Non-pigmented ciliary epithelial cell (primary cell): ENCODE measurements at regions not wholly inside any gene's neighbourhood (a gene's known extent, or its start where the extent isn't known, plus 50 kb on each side); places are given as distances from the start of the nearest gene placed in this dataset.
"Not testable (repeated sequence)": the region's sequence is repeated elsewhere in the genome, so short reads cannot be mapped to it uniquely, and the experiment has no call there.

Experiments used
- DNase-seq: peaks from one replicate; pipeline ENCODE4 v3.0.0-alpha.2; 2010; ENCODE audit warnings: low read depth

- DNase-seq = not testable (repeated sequence)
Observed at GRCh38 chr1:224029286-224030025, 84.5 kb upstream of the FBXO28 start.

DNA sequence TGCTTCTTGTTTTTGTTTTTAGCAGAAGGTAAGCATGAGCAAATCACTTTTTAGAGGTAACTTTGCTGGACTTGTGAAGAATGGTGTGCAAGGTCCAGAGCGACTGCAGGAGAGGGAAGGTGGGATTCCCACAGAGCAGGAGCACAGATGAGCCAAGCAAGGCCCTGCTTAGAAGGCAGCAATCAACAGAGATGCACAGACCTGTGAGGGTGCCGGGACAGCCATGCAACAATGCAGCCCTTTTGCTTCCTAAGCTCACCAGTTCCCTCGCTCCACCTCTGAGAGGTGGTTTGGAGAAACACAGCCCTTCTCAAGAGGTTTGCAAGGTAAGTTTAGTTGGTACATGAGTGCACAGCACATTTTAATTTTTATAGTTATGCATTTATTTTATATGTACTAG, 85.1 kb upstream of the FBXO28 start:
- DNase-seq = not testable (repeated sequence)

DNA sequence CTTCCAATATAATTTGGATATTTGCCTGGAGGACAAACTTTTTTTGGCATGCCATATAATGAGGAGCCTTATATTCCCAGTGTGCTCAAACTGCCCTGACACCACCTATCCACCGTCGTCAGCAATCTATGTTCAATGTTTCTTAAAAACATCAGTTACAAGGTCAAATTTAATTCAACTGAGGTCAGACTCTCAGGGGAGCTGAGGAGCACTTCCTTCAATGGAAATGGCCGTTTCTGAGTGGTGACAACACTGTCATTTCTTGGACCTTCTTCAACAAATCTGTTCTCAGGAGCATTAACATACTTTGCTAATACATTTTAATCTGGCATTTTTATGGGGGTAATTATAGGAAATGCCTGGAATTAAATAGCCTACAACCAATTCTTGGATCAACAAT, 90.8 kb upstream of the FBXO28 start:
- not testable (repeated sequence) for DNase-seq

DNA sequence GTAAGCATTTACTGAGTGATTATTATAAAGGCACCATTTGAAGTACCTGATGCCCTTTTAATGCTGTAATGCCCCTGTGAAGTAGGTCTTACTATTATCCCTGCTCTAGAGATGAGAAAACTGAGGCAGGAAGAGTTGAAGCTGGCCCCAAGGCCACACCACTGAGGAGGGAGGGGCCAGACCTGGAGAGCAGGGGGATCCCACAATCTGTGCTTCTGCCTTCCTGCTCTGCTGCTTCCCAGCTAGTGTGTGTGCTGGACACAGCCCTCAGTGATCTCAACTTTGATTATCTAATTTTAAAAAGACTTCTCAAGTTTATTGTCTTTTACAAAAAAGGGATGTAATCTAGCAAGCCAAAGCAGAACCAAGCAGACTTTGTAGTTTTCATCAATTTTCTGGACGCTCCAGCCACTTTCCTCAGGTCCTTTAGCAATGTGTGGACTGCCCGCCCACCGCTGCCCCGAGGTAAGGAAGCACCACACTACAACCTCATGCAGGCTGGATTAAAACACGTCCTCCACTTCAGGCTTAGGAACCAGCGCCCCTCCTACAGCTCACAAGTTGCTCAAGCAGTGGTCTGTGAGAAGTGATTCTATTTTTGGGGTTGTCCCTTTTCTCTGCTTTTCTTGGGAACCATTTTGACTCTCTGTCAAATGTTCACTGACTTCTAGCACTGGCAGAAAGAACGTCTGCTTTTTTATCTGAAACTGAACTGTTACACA, 91.5 kb upstream of the FBXO28 start:
- not testable (repeated sequence) for DNase-seq

GRCh38 chr1:224019866-224020265, 94.0 kb upstream of the FBXO28 start:
- not testable (repeated sequence) for DNase-seq

DNA sequence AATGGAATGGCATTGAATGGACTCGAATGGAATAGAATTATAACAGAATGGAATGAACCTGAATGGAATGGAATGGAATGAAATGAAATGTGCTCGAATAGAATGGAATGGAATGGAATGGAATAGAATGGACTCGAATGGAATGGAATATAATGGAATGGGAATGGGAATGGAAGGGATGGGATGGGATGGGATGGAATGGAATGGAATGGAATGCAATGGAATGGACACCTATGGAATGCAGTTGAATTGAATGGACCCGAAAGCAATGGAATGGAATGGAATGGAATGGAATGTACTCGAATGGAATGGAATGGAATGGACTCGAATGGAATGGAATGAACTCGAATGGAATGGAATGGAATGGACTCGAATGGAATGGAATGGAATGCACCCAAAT, 98.1 kb upstream of the FBXO28 start:
- not testable (repeated sequence) for DNase-seq

- DNase-seq = no peak
Observed at GRCh38 chr1:224014330-224014649, 99.6 kb upstream of the FBXO28 start.

GRCh38 chr1:224013626-224014329, 100.1 kb upstream of the FBXO28 start:
- not testable (repeated sequence) for DNase-seq

DNA sequence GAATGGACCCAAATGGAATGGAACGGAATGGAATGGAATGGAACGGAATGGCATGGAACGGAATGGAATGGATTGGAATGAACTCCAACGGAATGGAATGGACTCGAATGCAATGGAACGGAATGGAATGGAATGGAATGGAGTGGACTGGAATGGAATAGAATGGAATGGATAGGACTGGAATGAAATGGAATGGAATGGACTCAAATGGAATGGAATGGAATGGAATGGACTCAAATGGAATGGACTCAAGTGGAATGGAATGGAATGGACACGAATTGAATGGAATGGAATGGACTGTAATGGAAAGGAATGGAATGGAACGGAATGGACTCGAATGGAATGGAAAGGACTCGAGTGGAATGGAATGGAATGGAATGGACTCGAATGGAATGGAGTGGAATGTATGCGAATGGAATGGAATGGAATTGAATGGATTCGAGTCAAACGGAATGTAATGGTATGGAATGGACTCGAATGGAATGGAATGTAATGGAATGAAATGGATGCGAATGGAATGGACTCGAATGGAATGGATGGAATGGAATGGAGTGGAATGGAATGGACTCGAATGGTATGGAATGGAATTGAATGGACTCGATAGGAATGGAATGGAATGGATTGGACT, 101.0 kb upstream of the FBXO28 start:
- not testable (repeated sequence) for DNase-seq

GRCh38 chr1:224012162-224012561, 101.7 kb upstream of the FBXO28 start:
- not testable (repeated sequence) for DNase-seq

GRCh38 chr1:224011751-224012150, 102.2 kb upstream of the FBXO28 start:
- not testable (repeated sequence) for DNase-seq

GRCh38 chr1:224011153-224011552, 102.8 kb upstream of the FBXO28 start:
- not testable (repeated sequence) for DNase-seq

DNA sequence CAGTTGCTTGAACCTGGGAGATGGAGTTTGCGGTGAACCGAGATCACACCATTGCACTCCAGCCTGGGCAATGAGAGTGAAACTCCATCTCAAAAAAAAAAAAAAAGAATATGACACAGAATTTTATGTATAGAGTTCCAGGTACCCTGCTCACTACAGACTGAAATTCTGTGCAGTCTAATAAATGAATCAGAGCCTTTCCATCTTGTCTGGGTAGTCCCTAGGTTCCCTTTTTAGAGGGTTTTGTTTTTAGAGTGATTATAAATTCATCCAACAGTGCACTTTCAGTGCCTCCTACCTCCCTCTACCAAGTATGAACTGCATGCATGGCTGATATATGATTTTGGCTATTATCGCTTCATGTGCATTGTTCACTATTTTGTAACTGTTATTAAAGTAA, 107.9 kb upstream of the FBXO28 start:
- DNase-seq = not testable (repeated sequence)

DNA sequence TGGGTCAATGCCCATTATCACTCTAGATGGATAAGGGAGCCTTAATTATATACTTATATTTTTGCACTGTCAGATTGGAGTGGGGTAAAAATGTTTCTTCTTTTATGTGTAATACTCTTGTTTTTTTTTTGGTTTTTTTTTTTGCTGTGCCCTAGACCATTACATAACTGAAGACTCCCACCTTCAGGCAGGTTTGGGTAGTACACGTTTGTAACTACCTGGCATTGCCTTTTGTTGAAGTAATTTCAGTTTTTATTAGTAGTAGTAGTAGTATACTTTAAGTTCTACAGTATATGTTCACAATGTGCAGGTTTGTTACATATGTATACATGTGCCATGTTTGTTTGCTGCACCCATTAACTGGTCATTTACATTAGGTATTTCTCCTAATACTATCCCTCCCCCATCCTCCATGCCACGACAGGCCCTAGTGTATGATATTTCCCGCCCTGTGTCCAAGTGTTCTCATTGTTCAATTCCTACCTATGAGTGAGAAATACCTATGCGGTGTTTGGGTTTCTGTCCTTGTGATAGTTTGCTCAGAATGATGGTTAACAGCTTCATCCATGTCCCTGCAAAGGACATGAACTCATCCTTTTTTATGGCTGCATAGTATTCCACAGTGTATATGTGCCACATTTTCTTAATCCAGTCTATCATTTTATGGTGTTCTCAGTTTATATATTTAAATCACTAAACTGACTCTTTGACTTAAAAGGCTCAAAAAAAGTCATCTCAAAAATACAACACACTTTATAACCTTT, 109.2 kb upstream of the FBXO28 start:
- not testable (repeated sequence) for DNase-seq

GRCh38 chr1:224003896-224004295, 110.0 kb upstream of the FBXO28 start:
- not testable (repeated sequence) for DNase-seq

DNA sequence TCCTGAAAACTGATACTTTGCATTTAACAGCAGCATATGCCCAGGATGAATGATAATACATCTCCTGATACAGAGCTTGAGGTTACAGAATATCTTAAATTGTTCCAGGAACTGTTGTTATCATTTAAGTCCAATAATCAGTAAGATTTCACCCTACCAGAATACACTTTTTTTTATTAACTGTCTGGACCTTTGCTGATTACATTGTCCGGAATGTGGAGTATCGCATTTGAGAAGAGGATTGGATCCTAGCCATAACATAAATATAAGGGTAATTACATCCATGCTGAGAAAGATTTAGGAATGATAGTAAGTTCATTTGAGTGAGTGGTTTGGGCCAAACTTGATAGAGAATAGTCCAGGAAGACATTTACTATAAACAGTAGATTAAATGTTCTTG, 112.2 kb upstream of the FBXO28 start:
- DNase-seq = not testable (repeated sequence)

DNA sequence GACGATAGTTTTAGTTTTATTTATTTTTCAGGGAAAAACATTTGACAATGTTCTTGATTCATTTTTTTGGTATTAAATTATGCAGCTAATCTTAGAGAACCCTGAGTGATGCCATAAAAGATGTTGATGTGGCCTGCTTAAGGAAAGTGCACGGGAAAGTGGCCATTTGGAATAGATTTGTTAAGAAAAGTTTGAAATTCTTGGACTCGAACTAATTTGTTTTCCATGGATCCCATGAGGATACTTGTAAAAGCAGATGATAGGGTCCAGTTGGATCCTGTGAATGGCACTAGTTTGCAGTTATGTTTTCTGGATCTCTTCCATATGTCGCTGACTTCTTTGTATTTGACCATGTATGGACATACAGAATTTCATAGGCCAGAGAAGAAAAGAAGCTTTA, 114.2 kb upstream of the FBXO28 start:
- DNase-seq = not testable (repeated sequence)

- DNase-seq = not testable (repeated sequence)
Observed at GRCh38 chr1:223998676-223999455, 115.0 kb upstream of the FBXO28 start.

- DNase-seq = not testable (repeated sequence)
Observed at GRCh38 chr1:223996376-223996775, 117.5 kb upstream of the FBXO28 start.

DNA sequence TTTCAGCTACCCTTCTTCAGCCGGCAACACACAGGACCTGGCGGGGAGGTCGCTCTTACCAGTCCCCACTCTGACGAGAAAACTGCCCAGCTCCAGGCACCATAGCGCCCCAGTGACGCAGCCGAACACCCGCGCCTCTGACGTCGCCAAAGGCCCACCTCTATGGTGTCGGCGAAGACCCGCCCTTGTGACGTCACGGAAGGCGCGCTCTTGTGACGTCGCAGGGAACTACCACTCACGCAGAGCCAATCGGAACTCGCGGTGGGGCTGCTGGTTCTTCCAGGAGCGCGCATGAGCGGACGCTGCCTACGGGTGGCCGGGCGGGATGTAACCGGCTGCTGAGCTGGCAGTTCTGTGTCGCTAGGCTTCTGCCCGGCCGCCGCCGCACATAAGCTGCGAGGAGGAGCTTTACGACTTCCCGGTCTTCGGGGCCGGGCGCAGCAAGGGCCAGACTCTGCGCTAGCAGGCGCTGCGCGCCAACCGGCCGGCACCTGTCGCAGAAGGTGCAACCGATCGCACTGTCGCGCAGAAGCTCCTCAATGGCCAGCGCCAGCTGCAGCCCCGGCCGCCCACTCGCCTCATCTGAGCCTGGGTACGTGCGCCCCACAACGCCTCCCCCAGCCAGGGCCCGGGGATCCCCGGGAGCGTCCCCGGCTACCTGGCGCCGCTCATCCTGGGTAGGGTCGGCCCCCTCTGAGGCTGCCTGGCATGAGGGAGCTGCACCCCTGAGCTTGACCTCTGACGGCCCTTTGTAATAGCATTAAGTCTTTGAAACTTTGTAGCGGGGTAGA, 121.3 kb upstream of the FBXO28 start:
- peak; percentile 91 for DNase-seq
